CMK (cell line): ENCODE measurements at regions not wholly inside any gene's neighbourhood (a gene's known extent, or its start where the extent isn't known, plus 50 kb on each side); places are given as distances from the start of the nearest gene placed in this dataset.
"Not testable (repeated sequence)": the region's sequence is repeated elsewhere in the genome, so short reads cannot be mapped to it uniquely, and the experiment has no call there.

Experiments used
- DNase-seq: peaks from one replicate; pipeline ENCODE4 v3.0.0-alpha.2; 2010; ENCODE audit warnings: low read depth

DNA sequence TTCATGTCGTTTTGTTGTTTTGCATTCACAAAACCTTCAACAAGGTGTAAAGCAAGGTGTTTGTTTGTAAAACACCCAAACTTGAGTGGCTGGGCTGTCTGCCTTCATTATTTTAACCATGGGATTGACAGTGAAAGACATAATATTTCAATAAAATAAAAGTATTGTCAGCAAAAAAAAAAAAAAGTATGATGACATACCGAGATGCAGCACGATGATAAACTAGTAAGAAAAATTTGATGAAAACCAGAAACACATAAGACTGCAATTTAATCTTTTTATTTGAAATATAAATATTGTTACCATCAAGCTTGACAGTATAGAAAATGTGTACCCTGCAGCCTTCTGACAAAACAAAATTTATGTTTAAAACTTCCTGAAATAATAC is 419.3 kb upstream of the DYNLRB2 start:
- no peak for DNase-seq

DNA sequence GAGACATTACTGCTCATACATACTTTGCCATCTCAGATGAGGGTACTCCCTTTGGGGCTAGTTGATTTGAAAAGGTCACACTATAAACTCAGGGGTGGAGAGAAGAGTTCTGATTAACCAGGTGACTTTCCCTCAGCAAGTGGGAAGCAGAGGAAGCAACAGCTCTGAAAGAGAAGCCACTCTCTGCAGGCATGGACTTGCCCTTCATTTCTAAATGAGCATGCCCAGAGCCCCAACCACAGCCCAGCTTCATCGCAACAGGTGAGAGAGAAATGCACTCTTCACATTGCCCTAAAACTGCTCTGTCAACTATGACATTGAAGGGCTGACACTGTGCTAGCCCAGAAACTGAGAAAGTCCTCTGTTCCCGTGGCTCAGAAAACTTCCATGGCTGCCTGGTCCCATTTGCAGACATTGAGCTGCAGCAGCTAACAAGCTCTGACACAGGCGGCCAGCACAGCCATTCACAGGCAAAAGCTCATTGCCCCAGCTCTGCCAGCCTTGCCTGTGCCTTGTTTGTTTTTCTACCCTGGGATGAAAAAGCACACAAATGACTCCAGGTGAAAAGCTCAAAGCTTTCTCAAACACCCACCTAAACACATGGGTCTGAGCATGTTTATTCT is 419.8 kb upstream of the DYNLRB2 start:
- DNase-seq = no peak

DNA sequence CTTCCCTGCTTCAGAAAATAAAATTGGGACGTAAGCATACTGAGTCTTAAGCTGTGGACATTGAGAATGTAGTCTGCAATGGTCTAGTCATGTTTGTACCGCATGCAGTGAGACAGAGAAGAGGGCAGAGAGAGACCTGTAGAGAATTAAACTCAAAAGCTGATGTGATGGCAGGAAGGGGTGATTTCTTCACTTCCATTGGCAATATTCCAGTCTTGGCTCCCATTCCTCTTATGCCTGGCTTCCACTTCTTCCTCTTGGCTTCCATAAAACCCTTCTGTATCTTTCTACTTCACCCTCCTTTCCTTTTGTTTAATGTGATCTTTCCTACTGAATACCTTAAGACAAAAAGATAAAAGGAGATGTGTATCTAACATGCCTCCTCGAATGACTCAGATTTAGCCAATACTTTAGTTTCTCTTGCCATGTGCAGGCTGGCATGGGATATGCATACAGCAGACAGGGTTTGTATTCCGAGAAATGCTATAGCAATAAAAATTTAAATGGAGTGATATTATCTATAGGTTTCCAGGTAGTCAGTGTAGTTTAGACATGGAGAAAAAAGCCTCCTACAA is 423.1 kb upstream of the DYNLRB2 start:
- no peak for DNase-seq

DNA sequence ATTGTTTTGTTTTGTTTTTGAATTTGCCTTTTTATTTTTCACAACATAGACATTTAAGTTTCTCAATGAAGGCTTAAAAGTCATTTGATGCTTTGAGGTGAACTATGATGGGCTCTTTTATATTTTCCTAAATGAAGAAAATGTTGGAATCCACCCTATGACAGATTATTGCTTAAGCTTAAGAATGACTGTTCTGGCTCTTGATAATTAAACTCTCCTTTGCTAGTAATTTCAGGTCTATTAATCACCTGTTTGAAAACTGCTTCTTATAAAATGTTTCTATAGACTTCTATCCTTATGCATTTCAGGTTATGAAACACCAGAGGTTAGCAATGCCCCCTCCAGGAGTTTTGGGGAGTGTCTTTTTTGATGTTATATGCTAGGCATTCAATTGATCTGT is 424.1 kb upstream of the DYNLRB2 start:
- no peak for DNase-seq

GRCh38 chr16:80114699-80115098 is 426.1 kb upstream of the DYNLRB2 start:
- DNase-seq = no peak

- no peak for DNase-seq
These were observed 426.8 kb upstream of the DYNLRB2 start for GRCh38 chr16:80113873-80114574.

- DNase-seq = no peak
These were observed 431.2 kb upstream of the DYNLRB2 start for GRCh38 chr16:80109581-80109980.

- DNase-seq = no peak
These were observed 432.9 kb upstream of the DYNLRB2 start for GRCh38 chr16:80107900-80108299.

DNA sequence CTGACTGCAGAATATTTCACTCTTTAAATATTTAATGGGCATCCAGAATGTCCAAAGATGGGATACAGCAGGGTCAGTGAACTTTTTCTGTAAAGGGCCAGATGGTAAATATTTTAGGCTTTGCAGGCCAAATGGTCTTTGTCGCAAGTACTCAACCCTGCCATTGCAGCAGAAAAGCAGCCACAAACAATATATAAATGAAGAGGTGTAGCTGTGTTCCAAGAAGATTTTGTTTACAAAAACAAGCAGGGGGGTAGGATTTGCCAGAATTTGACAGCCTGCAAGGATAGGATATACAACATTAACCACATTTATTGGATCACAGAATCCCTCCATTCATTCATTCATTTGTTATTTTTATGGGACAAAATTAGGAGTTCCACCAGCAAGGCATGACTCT is 435.0 kb upstream of the DYNLRB2 start:
- DNase-seq = no peak

GRCh38 chr16:80105160-80105559 is 435.6 kb upstream of the DYNLRB2 start:
- no peak for DNase-seq

- no peak for DNase-seq
These were observed 436.4 kb upstream of the DYNLRB2 start for GRCh38 chr16:80104401-80104800.

GRCh38 chr16:80103463-80103862 is 437.3 kb upstream of the DYNLRB2 start:
- DNase-seq = no peak

GRCh38 chr16:80100846-80101451 is 439.8 kb upstream of the DYNLRB2 start:
- DNase-seq = no peak

- DNase-seq = no peak
These were observed 440.6 kb upstream of the DYNLRB2 start for GRCh38 chr16:80100186-80100585.

DNA sequence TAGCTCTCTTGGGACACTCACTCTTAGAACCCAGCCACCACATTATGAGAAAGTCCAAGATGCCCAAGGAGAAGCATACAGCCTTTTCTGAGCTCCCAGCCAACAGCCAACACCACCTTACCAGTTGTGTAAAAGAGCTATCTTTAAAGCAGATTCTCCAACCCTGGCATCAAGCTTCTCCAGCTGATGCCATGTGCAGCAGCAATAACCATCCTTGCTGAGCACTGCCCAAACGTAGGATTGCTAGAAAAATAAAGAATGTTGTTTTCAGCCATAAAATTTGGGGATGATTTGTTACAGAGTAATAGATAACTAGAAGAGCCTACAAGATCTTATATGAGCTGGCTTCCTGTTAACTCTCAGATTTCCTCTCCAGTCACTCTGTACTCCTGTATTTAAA is 443.7 kb upstream of the DYNLRB2 start:
- DNase-seq = no peak

- DNase-seq = no peak
These were observed 448.1 kb upstream of the DYNLRB2 start for GRCh38 chr16:80092681-80093080.

DNA sequence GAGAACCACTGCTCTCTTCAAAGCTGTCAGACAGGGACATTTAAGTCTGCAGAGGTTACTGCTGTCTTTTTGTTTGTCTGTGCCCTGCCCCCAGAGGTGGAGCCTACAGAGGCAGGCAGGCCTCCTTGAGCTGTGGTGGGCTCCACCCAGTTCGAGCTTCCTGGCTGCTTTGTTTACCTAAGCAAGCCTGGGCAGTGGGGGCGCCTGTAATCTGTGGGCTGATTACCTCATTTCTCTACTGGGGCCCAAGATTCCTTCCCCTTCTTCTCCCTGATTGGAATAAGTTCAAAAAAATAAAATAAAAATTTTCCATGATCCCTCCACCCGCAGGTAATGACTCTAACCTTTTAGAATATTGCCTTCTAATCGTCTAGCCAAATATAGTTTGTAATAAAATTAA is 449.3 kb upstream of the DYNLRB2 start:
- DNase-seq = not testable (repeated sequence)

DNA sequence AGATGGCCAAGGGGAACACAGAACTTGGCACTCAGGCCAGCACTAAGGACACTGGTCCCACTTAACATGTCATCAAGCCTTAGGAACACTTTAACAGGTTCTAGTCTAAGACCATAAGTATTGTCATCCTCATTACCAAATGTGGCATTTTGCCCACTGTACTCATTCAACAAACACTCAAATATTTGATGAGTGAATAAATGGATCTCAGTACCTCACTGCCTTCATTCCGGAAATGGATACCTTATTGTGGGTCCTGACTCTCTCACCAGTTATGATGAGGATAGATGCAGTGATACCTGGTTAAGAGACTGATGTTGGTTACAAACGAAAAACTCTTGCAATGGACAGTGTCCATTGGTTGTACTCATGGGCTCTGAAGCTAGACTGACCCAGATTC is 455.2 kb upstream of the DYNLRB2 start:
- DNase-seq = no peak

DNA sequence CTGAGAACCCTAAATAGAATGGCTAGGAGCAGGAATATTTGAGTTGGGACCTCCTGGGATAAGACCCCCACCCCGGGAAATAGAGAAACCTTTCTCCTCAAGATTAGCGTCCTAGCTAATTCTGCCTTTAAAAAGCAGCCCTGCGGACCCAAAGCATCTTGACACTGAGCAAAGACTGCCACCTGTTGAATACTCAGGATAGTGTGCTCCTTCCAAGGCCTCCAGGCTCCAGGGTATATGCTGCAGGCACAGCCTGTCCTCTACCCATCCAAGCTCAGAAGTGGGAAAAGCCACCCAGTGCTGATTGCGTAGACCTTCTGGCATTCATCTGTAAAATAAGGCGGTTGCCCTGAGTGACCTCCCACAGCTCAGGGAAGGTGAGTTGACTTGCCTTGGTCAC is 456.2 kb upstream of the DYNLRB2 start:
- peak; percentile 7 for DNase-seq

- no peak for DNase-seq
These were observed 456.6 kb upstream of the DYNLRB2 start for GRCh38 chr16:80084163-80084562.

DNA sequence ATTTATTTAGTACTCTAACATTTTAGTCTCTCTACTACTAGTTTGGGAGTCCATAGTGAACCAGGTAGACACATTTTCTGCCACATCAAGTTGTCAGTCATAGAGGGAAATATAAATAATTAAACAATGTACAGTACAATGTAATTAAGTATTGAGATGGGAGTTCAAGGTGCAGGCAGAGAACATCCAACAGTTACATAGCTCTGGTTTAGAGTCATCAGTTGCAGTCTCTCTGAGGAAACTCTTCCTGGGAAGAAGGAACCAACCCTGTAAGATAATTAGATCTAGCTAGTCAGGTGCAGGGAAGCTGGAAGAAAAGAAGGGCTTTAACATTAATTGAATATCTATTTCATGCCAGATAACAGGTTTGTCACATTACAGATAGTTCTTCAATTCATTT is 457.9 kb upstream of the DYNLRB2 start:
- DNase-seq = no peak

GRCh38 chr16:80081846-80082245 is 458.9 kb upstream of the DYNLRB2 start:
- DNase-seq = no peak

GRCh38 chr16:80080287-80080851 is 460.4 kb upstream of the DYNLRB2 start:
- DNase-seq = no peak
